ENCODE measurements at regions not wholly inside any gene's neighbourhood (a gene's known extent, or its start where the extent isn't known, plus 50 kb on each side); places are given as distances from the start of the nearest gene placed in this dataset.
"Not testable (repeated sequence)": the region's sequence is repeated elsewhere in the genome, so short reads cannot be mapped to it uniquely, and the experiment has no call there.

GRCh38 chr3:145089337-145089736 is 1071.6 kb downstream of the PLOD2 start:
- no peaks in the 10 kb centered on the region for H3K27me3 ChIP-seq (ENCODE audit: control insufficient read depth, low read length)
- H3K9me2 ChIP-seq (replicated peaks; ENCODE audit: control insufficient read depth, low read length), result no peaks in the 10 kb centered on the region
- no peaks in the 10 kb centered on the region for H3K4me1 ChIP-seq (ENCODE audit: control insufficient read depth, low read length)
- no peaks in the 10 kb centered on the region for H3K36me3 ChIP-seq (ENCODE audit: control insufficient read depth, low read length)
- H3K27ac ChIP-seq (ENCODE audit: low read depth, low read length), result no peak overlapping the region
- no peaks in the 10 kb centered on the region for H3F3A ChIP-seq (ENCODE audit: control insufficient read depth, insufficient read depth)
- no peaks in the 10 kb centered on the region for H4K20me1 ChIP-seq (ENCODE audit: control insufficient read depth, insufficient read depth, low read depth, low read length)
- no peaks in the 10 kb centered on the region for H3K79me2 ChIP-seq (ENCODE audit: control insufficient read depth, low read length)
- no peak overlapping the region for H3K4me2 ChIP-seq (ENCODE audit: low read length)
- TF ChIP-seq EZH2phosphoT487 (IDR thresholded peaks at IDR 0.05; ENCODE audit: borderline replicate concordance, low read length), result no peak
- no peak for TF ChIP-seq CTCF (IDR thresholded peaks at IDR 0.05; ENCODE audit: low read depth, low read length, poor library complexity, severe bottlenecking)
- no peaks in the 10 kb centered on the region for H3K9me3 ChIP-seq (ENCODE audit: control insufficient read depth, insufficient read depth, low read length)
- H3K4me3 ChIP-seq (ENCODE audit: low read length), result no peak overlapping the region

DNA sequence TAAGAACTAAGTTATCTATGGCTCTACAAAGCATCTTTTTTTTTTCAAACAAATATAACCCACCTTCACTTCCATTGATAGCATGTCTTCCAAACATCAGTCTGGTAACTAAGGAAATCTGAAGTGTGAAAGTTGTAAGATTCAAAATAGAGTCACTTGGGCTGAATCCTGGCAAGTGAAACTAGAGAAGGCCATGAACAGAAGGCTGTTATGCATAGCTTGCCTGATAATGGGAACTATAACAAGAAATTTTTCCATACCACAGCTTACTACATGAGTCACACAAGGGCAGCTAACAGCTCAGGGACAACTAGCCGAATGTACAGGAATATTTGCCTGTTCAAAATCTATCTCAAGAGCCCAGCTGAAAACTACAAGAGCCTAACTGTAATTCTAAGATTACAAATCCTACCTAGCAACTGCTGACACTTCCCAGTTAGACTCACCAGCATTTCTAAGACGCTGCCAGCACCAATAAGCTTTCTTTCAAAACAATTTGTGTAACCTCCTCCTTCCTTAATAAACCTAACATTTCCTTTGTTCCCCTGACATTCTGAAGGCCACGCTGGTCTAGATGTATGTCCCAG is 1066.5 kb downstream of the PLOD2 start:
- Histone ChIP-seq H3K27ac (ENCODE audit: low read depth, low read length) (no peak overlapping the region), H3K4me3 (ENCODE audit: low read length) (no peak overlapping the region), H3K4me2 (ENCODE audit: low read length) (no peak overlapping the region), H3K36me3 (ENCODE audit: control insufficient read depth, low read length) (no peaks in the 10 kb centered on the region), H3F3A (ENCODE audit: control insufficient read depth, insufficient read depth) (no peaks in the 10 kb centered on the region), H4K20me1 (ENCODE audit: control insufficient read depth, insufficient read depth, low read depth, low read length) (no peaks in the 10 kb centered on the region), H3K4me1 (ENCODE audit: control insufficient read depth, low read length) (no peaks in the 10 kb centered on the region), H3K79me2 (ENCODE audit: control insufficient read depth, low read length) (no peaks in the 10 kb centered on the region), H3K27me3 (ENCODE audit: control insufficient read depth, low read length) (no peaks in the 10 kb centered on the region), H3K9me2 (replicated peaks; ENCODE audit: control insufficient read depth, low read length) (no peaks in the 10 kb centered on the region), H3K9me3 (ENCODE audit: control insufficient read depth, insufficient read depth, low read length) (no peaks in the 10 kb centered on the region)
- TF ChIP-seq EZH2phosphoT487 (IDR thresholded peaks at IDR 0.05; ENCODE audit: borderline replicate concordance, low read length) (no peak), CTCF (IDR thresholded peaks at IDR 0.05; ENCODE audit: low read depth, low read length, poor library complexity, severe bottlenecking) (no peak)

DNA sequence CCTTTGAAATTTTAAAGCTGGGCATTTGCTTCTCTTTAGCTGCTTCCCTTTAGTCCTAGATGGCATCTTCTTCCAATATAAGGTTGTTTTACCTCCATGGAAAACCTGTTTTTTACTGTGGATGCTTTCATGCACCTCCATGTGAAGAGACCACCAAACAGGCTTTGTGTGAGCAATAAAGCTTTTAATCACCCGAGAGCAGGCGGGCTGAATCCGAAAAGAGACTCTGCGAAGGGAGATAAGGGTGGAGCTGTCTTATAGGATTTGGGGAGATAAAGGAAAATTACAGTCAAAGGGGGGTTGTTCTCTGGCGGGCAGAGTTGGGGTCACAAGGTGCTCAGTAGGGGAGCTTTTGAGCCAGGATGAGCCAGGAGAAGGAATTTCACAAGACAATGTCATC is 1049.8 kb downstream of the PLOD2 start:
- not testable (repeated sequence) for H3K4me3 ChIP-seq (ENCODE audit: low read length); H3K27me3 ChIP-seq (ENCODE audit: control insufficient read depth, low read length); H3K36me3 ChIP-seq (ENCODE audit: control insufficient read depth, low read length); H3K9me3 ChIP-seq (ENCODE audit: control insufficient read depth, insufficient read depth, low read length); H4K20me1 ChIP-seq (ENCODE audit: control insufficient read depth, insufficient read depth, low read depth, low read length); H3K4me2 ChIP-seq (ENCODE audit: low read length); H3K4me1 ChIP-seq (ENCODE audit: control insufficient read depth, low read length); H3K79me2 ChIP-seq (ENCODE audit: control insufficient read depth, low read length); H3K27ac ChIP-seq (ENCODE audit: low read depth, low read length); H3K9me2 ChIP-seq (replicated peaks; ENCODE audit: control insufficient read depth, low read length); H3F3A ChIP-seq (ENCODE audit: control insufficient read depth, insufficient read depth)

- Histone ChIP-seq H3K9me2 (replicated peaks; ENCODE audit: control insufficient read depth, low read length) (no peaks in the 10 kb centered on the region), H3K9me3 (ENCODE audit: control insufficient read depth, insufficient read depth, low read length) (no peaks in the 10 kb centered on the region), H3K79me2 (ENCODE audit: control insufficient read depth, low read length) (no peaks in the 10 kb centered on the region), H3K4me3 (ENCODE audit: low read length) (no peak overlapping the region), H3K4me1 (ENCODE audit: control insufficient read depth, low read length) (no peaks in the 10 kb centered on the region), H3K27me3 (ENCODE audit: control insufficient read depth, low read length) (no peaks in the 10 kb centered on the region), H3K4me2 (ENCODE audit: low read length) (no peak overlapping the region), H3K36me3 (ENCODE audit: control insufficient read depth, low read length) (no peaks in the 10 kb centered on the region), H4K20me1 (ENCODE audit: control insufficient read depth, insufficient read depth, low read depth, low read length) (no peaks in the 10 kb centered on the region), H3K27ac (ENCODE audit: low read depth, low read length) (no peak overlapping the region), H3F3A (ENCODE audit: control insufficient read depth, insufficient read depth) (no peaks in the 10 kb centered on the region)
- TF ChIP-seq EZH2phosphoT487 (IDR thresholded peaks at IDR 0.05; ENCODE audit: borderline replicate concordance, low read length) (no peak), CTCF (IDR thresholded peaks at IDR 0.05; ENCODE audit: low read depth, low read length, poor library complexity, severe bottlenecking) (no peak)
Observed at GRCh38 chr3:145116769-145117168, 1044.2 kb downstream of the PLOD2 start.

Measured in DOHH2 (cell line).